H54 (cell line): ENCODE measurements at regions not wholly inside any gene's neighbourhood (a gene's known extent, or its start where the extent isn't known, plus 50 kb on each side); places are given as distances from the start of the nearest gene placed in this dataset.
"Not testable (repeated sequence)": the region's sequence is repeated elsewhere in the genome, so short reads cannot be mapped to it uniquely, and the experiment has no call there.

Experiments
- DNase-seq: peaks from one replicate; pipeline ENCODE4 v3.0.0; 2011; ENCODE audit warnings: low spot score, mixed read lengths; ENCODE audit not compliant: insufficient read length
- FAIRE-seq: peaks from 3 replicates; lab custom pipeline; 2011; peaks lifted over from hg19 to GRCh38; lab: Jason Lieb, UNC
- POLR2A ChIP-seq: IDR thresholded peaks from 2 replicates; pipeline ENCODE4 v1.6.1; 2011; ENCODE audit warnings: low read depth, mild to moderate bottlenecking, low read length

DNA sequence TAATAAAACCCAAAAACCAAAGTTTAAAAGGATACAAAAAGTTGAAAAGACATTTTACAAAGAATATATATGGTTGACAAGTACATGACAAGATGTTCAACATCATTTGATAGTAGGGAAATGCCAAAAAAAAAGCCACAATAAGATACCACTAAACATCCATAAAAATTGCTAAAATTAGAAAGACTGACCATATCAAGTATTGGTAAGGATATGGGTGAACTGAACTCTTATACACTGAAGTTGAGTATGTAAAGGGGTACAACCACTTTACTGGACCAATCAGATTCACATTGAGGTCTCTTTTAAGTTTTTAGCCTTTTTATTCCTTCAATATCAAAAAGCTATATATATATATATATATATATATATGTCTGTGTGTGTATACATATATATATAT lies 190.5 kb upstream of the P2RY1 start:
- TF ChIP-seq POLR2A = no peak
- DNase-seq (no peak), FAIRE-seq (no peak)

DNA sequence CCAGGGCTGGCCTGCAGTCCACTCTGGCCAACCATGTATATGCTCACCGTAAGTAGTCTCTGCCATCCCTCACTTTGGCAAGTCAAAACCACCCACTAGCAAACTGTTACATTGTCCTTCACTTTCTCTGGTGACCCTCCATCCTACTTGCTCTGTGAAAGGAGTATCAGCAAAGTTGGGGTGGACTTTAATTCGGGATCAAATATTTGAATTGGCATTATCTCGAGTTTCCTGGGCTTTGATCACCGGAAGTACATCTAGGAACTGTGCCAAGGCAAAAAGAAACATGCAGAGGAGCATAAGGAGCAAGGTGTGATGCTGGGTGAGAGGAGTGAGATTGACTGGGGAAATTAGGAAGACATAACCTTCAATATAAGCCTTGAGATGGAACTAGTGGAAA lies 188.9 kb upstream of the P2RY1 start:
- FAIRE-seq (no peak), DNase-seq (no peak)
- no peak for TF ChIP-seq POLR2A

DNA sequence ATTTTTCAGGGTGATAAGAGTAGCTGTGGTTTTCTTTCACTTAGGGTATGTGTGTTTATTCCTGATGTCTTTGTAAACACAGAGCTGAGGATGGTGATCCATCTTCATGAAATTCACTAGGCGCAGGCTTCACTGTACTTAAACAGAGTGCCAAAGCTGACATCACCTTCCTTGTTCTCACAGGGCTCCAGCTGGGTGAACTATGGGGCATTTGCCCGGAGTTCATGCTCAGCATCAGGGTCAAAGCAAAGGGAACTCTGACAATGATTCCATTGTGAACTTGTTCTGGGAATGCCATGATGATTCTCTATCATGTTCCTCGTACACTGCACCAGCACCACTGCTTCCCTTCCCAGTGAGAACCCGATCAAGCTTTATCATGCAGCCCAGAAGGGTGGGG lies 184.8 kb upstream of the P2RY1 start:
- TF ChIP-seq POLR2A = no peak
- FAIRE-seq (peak; percentile 45), DNase-seq (no peak)

DNA sequence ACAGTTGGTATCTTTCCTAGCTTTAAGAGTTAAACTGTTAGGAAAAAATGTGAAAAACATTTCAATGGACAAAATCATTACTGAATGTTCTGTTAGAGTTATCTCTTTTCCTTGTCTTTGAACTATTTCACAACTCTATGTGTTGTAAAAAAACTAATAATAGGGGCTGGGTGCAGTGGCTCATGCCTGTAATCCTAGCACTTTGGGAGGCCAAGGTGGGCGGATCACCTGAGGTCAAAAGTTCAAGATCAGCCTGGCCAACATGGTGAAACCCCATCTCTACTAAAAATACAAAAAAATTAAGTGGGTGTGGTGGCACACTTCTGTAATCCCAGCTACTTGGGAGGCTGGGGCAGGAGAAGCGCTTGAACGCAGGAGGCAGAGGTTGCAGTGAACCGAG lies 184.0 kb upstream of the P2RY1 start:
- not testable (repeated sequence) for FAIRE-seq, DNase-seq

DNA sequence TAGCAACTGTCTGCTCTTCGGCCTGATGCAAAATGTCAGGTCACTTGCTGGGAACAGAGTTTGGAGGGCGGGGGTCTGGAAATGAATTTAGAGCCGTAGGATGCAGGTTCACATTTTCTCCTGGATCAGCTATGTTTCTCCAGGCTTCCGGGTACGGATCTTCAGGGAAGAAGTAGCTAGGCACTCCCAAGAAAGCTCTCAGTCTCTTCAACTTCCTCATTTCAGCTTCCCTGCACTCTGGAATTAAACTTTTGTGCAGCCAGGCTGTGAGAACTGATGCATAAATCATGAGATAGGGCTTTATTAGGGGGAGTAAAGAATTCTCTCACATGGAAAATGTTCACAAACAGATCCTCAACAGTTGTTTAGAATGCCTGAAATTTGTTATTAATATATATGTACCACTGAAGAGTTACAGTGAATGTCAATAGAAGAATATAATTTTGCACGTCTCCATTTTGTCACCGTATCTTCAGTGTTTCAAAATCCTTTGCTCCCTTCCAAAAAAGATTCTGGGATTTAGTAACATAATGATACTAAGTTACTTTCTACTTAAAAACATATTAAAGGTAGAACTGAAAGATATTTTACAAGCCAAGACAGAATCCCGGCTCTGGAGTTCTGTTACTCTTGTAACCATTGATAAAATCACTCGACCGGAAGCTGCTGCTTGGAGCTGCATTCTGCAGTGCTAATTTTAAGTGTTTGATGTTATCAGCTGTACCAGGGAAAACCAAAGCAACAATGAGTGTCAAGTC lies 178.5 kb upstream of the P2RY1 start:
- no peak for DNase-seq
- no peak for FAIRE-seq

DNA sequence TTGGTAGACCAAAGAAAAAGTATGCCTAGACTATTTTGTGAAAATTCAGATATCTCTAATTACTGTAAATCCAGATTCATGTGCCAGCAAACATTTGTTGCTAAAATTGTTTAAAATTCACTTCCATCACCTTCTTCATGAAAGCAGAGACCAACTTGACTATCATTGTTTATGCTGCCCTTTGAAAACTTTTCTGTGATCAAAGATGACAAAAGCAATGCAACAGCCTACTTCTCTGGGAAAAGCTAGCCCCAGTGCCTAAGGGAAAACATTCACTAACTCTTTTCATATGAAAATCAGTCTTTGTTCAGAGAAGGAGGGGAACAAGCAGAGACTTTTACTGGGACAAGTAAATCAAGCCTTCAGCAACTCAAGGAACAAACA lies 178.0 kb upstream of the P2RY1 start:
- TF ChIP-seq POLR2A = no peak
- FAIRE-seq = no peak
- DNase-seq = no peak

More for the DNA sequence above, 178.5 kb upstream of the P2RY1 start:
- no peak for TF ChIP-seq POLR2A

DNA sequence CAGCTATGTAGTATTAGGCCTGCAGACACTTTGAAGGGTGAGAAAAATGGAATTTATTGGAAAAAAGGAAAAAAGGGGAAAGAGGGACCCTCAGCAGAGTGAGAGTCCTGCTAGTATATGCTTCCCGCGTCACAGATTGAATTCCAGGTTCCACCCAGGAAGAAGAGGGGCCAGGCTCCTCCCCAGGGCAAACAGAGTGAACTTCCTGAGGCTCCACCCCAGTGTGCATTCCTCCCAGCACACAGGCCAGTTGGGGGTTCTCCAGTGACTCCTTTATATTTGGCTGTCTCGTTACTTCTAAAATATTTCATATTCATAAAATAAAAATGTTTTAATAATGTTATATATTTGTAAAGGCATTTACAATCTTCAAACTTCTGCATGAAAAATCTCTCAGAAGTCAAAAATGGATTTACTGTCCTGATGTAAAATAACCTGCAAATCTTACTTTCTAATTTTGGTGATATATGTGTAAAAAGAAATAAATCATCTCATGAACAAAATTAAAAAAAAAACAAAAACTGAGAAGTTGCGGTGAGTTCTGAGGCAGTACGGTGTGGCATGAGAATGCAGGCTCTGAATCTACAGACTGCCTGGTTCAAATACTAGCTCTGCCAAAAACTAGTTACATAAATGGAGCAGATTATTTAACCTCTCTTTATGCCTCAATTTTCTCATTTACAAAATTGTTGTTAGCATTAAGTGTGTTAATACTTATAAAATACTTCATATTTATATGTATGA lies 175.8 kb upstream of the P2RY1 start:
- TF ChIP-seq POLR2A = no peak
- DNase-seq = no peak

DNA sequence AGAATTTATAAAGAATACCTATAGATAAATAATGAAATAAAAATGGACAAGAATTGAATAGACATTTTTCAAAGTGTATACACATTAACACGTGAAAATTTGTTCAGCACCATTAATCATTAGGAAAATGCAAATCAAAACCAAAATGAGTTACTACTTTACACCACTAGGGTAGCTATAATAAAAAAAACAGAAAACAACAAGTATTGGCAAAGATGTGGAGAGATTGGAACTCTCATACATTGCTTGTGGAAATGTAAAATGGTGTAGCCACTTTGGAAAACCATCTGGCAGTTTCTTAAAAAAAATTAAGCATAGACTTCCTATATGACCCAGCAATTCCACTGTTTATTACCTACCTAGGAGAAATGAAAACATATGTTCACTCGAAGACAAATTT lies 172.8 kb upstream of the P2RY1 start:
- DNase-seq = no peak
- TF ChIP-seq POLR2A = no peak
- no peak for FAIRE-seq

More for the DNA sequence above, 175.8 kb upstream of the P2RY1 start:
- FAIRE-seq = no peak

DNA sequence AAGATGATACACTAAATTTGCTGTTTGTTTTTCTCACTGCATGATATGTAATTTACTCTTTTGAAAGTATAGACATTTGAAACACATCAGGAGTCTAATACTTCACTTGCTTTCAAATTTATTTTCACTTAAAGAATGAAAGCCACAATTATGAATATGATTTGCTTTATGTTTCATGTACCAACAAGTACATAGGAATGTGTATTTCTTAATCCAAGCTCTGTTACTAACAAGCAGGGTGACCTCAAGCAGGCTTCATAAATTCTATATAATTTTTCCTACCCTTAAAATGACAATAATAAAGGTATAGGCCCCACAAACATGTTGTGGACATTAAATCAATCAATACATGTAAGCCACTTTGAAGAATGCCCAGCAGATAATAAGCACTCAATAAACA lies 170.2 kb upstream of the P2RY1 start:
- no peak for DNase-seq
- no peak for TF ChIP-seq POLR2A
- FAIRE-seq = no peak

DNA sequence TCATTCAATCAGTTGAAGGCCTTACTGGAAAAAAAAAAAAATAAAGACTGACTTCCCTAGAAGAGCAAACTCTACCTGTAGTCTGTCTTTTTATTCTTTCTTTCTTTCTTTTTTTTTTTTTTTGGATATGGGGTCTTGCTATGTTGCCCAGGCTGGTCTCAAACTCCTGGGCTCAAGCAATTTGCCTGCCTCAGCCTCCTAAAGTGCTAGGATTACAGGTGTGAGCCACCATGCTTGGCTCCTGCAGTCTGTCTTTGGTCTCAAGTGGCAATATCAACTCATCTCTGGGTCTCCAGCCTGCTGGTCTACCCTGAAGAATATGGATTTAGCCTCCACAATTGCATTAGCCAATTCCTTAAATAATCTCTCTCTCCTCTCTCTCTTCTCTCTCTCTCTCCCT lies 167.7 kb upstream of the P2RY1 start:
- no peak for FAIRE-seq
- TF ChIP-seq POLR2A = no peak
- no peak for DNase-seq

DNA sequence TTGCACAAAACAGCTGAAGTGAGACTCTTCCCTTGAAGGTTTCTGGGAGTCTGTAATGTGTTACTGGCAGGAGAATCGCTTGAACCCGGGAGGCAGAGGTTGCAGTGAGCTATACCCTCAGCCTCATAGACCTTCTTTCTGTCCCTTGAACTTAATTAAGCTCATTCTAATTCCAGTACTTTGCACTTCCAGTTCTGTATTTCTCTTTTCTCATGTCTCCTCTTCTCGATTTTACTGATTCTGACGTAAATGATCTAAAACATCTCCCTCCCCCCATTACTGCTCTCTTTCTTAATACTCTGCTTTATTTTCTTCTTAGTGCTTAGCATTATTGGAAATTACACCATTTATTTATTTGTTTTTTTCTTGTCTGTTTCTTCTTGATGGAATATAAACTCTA lies 165.4 kb upstream of the P2RY1 start:
- FAIRE-seq (no peak), DNase-seq (no peak)
- TF ChIP-seq POLR2A = no peak

DNA sequence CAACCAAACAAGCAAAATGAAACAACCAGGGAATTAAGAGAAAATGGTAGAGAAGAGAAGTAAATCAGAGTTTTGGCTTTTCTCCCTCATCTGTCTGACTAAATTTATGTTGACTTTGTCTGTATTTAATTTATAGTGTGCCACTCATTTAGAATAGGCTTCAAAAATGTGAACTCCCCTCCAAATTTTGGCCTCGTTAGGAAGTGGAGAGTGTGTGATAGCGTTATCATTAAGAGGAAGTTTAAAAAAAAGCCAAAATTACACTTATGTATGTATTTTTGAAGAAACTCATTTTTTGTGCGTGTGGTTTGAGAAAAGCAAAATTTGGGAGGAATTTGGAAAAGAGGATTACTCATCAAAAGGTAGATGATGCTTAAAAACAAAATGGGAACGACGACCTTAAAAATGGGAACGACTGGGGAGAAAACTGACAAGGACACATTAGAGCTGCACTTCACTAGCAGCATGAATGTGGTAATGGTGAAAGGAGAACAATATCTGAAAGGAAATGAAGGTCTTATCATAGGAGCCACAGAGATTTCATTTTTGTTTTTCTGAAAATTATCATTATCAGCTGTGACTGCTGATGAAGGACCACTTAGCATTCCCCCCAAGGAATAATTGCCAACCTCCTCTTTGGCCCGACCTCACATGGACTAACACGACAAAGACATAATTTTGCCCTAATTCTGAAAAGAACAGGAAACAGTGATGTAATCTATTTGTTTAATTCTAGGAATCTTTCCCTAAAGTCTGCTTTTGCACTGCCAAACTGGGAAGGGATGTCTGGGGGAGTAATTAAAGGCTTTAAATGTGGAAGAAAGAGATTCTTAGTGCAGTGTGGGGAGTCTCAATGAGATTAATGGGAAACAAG lies 163.2 kb upstream of the P2RY1 start:
- DNase-seq (no peak), FAIRE-seq (no peak)
- no peak for TF ChIP-seq POLR2A

DNA sequence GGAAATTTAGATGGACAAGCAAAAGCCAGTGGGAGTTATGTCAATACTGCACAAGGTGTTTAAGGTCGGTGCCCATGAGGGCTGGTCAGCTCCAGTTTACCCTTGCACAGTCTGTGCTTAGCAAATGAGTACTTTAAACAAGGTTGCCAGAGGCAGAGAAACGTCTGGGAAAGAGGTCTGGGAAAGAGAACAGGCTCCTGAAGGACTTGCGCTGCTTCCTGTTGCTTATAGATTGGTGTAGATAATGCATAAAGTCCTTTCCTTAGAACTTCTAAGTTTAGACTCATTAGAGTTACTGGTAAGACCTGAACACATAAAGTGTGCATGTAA lies 162.6 kb upstream of the P2RY1 start:
- DNase-seq (no peak), FAIRE-seq (no peak)
- TF ChIP-seq POLR2A = no peak

DNA sequence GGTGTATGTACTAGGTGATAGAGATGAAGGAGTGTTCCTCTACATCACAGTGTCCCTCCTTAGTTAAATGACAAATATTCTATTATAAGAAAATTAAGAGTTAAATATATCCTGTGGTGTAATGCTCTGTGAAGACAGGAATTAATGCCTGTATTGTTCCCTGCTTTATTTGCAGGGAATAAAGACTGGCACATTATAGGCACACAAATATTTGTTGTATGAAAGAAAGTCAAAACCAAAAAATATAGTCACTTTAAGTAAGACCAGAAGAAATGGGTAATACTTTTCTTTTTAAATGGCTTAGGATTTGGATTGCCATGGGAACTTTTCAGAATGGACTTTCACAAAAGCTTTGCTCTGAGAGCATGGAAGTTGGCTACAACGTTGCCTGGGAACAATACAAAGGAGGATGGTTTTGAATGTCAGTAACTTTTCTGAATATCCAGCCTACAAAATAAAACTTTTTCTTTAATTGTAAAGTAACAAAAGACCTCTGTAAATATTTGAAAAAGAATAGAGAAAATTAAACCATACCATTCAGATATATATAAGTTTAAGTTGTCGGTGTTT lies 158.0 kb upstream of the P2RY1 start:
- DNase-seq (no peak), FAIRE-seq (no peak)
- no peak for TF ChIP-seq POLR2A

DNA sequence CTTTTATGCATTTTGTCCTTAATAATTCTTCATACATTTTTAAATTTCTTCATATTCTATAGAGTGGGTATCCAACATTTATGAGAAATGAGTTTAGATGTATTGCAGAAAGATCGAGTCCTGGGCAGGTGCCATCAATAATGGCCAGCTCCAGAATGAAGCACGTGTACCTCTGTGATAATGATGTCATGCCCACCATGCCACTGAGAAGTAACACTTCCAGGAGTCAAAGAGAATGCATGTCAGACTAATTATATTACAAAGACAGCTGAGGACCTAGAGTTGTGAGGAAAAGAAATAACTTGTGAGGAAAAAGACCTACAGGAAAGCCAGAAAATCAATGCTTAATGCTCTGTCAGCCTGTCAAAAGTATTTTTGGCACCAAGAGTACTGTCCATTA lies 157.4 kb upstream of the P2RY1 start:
- no peak for DNase-seq
- no peak for TF ChIP-seq POLR2A
- no peak for FAIRE-seq
